A673 (cell line): ENCODE measurements at regions not wholly inside any gene's neighbourhood (a gene's known extent, or its start where the extent isn't known, plus 50 kb on each side); places are given as distances from the start of the nearest gene placed in this dataset.

ENCODE experiments used
- BruUV-seq: library from RNA; stranded (reverse); fragments of 400-500 nt; replicated peaks from 2 replicates; lab custom pipeline; 2021; lab: Mats Ljungman, UMichigan
- CTCF ChIA-PET: fragments of 300-600 bp; sonication (Branson Sonifier 250); formaldehyde crosslinking; loops from one replicate; lab custom pipeline; 2022; ENCODE audit warnings: antibody characterized with exemption; lab: Charles Lee
- POLR2A ChIA-PET: fragments of 300-600 bp; sonication (Branson Sonifier 250); formaldehyde crosslinking; loops from one replicate; lab custom pipeline; 2022; ENCODE audit warnings: antibody characterized with exemption; ENCODE audit not compliant: low non-redundant PET; lab: Charles Lee
- DNase-seq: peaks from one replicate; pipeline ENCODE4 v3.0.0-alpha.2; 2015; ENCODE audit warnings: low spot score
- H3K27ac ChIP-seq: fragments of 200-600 bp; sonication (generic); 2 replicates; pipeline ENCODE4 v1.5.1; 2016; ENCODE audit warnings: mixed run types, low read depth, mild to moderate bottlenecking, mixed read lengths, antibody characterized with exemption, low read length; ENCODE audit not compliant: poor library complexity, severe bottlenecking
- H3K27me3 ChIP-seq: fragments of 200-600 bp; sonication (generic); replicated peaks from 2 replicates; pipeline ENCODE4 v1.6.1; 2017; ENCODE audit warnings: mixed run types, low read depth, mild to moderate bottlenecking, mixed read lengths, antibody characterized with exemption, low read length; ENCODE audit not compliant: insufficient read depth, poor library complexity
- H3K36me3 ChIP-seq: fragments of 200-600 bp; sonication (generic); 2 replicates; pipeline ENCODE4 v1.6.1; 2016; ENCODE audit warnings: mixed run types, mild to moderate bottlenecking, mixed read lengths, antibody characterized with exemption, low read length; ENCODE audit not compliant: insufficient read depth, poor library complexity, severe bottlenecking
- H3K4me1 ChIP-seq: fragments of 200-600 bp; sonication (generic); 2 replicates; pipeline ENCODE4 v1.6.1; 2017; ENCODE audit warnings: mixed run types, mild to moderate bottlenecking, mixed read lengths, antibody characterized with exemption, low read length; ENCODE audit not compliant: insufficient read depth, poor library complexity, severe bottlenecking
- H3K4me3 ChIP-seq: fragments of 200-600 bp; sonication (generic); 2 replicates; pipeline ENCODE4 v1.5.1; 2016; ENCODE audit warnings: low read depth, mixed run types, mild to moderate bottlenecking, mixed read lengths, low read length; ENCODE audit not compliant: poor library complexity, severe bottlenecking
- H3K9me3 ChIP-seq: fragments of 200-600 bp; sonication (generic); 2 replicates; pipeline ENCODE4 v1.6.1; 2016; ENCODE audit warnings: mixed run types, low read depth, mild to moderate bottlenecking, mixed read lengths, antibody characterized with exemption, low read length; ENCODE audit not compliant: poor library complexity, severe bottlenecking
- EZH2 ChIP-seq: fragments of 200-600 bp; sonication (generic); IDR thresholded peaks from 2 replicates; pipeline ENCODE4 v1.6.1; 2017; ENCODE audit warnings: borderline replicate concordance, low read depth, mild to moderate bottlenecking, mixed read lengths, antibody characterized with exemption, low read length; ENCODE audit not compliant: poor library complexity, severe bottlenecking
- intact Hi-C: fragments of 100-400 bp; cut with micrococcal nuclease; formaldehyde crosslinking; loops from one replicate; pipeline ENCODE4 v1.10.0; 2022; ENCODE audit not compliant: unreplicated experiment
- TF ChIP-seq, protein P1 (sequence below): fragments of 300-800, 200-600 bp; sonication (generic); conservative IDR thresholded peaks from 2 replicates; pipeline ENCODE4 v1.5.1; 2017; ENCODE audit warnings: low read depth, mild to moderate bottlenecking, antibody characterized with exemption, low read length, moderate library complexity, mixed read lengths

GRCh38 chr2:790081-790480 lies 112.9 kb upstream of the TMEM18 start:
- no peak overlapping the region for H3K4me3 ChIP-seq
- no peaks in the 10 kb centered on the region for H3K4me1 ChIP-seq
- intact Hi-C loops: no loop called here
- no peak for DNase-seq
- H3K27ac ChIP-seq: no peak overlapping the region
- ChIA-PET CTCF (no interaction called here), POLR2A (no interaction called here)
- H3K36me3 ChIP-seq: no peaks in the 10 kb centered on the region
- H3K9me3 ChIP-seq: no peaks in the 10 kb centered on the region
- H3K27me3 ChIP-seq: no peaks in the 10 kb centered on the region
- no peak for TF ChIP-seq EZH2
- BruUV-seq: no TSS peak

DNA sequence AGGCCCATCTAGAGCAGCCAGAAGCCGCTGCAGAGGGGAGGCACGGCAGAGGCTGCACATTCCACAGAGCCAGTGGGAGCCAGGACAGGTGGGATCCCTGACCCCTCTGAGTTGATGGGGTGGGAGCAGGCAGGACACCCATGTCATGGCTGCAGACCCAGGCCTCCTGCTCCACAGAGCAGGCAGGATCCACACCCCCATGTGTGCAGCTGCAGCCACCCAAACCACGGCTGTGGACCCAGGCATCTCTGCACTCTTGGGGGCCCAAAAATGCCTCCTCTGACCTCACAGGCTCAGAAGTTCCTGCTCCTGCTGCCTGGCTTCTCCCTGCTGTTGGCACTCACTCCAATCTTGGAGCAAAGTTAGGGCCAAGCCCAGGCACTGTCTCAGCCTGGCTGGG lies 112.3 kb upstream of the TMEM18 start:
- no peak for DNase-seq
- no peaks in the 10 kb centered on the region for H3K4me1 ChIP-seq
- TF ChIP-seq, protein P1, sequence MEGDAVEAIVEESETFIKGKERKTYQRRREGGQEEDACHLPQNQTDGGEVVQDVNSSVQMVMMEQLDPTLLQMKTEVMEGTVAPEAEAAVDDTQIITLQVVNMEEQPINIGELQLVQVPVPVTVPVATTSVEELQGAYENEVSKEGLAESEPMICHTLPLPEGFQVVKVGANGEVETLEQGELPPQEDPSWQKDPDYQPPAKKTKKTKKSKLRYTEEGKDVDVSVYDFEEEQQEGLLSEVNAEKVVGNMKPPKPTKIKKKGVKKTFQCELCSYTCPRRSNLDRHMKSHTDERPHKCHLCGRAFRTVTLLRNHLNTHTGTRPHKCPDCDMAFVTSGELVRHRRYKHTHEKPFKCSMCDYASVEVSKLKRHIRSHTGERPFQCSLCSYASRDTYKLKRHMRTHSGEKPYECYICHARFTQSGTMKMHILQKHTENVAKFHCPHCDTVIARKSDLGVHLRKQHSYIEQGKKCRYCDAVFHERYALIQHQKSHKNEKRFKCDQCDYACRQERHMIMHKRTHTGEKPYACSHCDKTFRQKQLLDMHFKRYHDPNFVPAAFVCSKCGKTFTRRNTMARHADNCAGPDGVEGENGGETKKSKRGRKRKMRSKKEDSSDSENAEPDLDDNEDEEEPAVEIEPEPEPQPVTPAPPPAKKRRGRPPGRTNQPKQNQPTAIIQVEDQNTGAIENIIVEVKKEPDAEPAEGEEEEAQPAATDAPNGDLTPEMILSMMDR: no peak
- TF ChIP-seq EZH2: no peak
- POLR2A ChIA-PET: no interaction called here
- no peak overlapping the region for H3K4me3 ChIP-seq
- H3K27ac ChIP-seq: no peak overlapping the region
- no TSS peak for BruUV-seq
- no peaks in the 10 kb centered on the region for H3K27me3 ChIP-seq
- intact Hi-C loops: no loop called here
- H3K9me3 ChIP-seq: no peaks in the 10 kb centered on the region
- CTCF ChIA-PET: no interaction called here
- no peaks in the 10 kb centered on the region for H3K36me3 ChIP-seq

- H3K36me3 ChIP-seq: no peaks in the 10 kb centered on the region
- H3K27ac ChIP-seq: no peak overlapping the region
- H3K4me1 ChIP-seq: no peaks in the 10 kb centered on the region
- no peaks in the 10 kb centered on the region for H3K27me3 ChIP-seq
- no peak for DNase-seq
- TF ChIP-seq EZH2: no peak
- TF ChIP-seq, protein P1: no peak
- CTCF ChIA-PET: no interaction called here
- no peaks in the 10 kb centered on the region for H3K9me3 ChIP-seq
- POLR2A ChIA-PET: no interaction called here
- no TSS peak for BruUV-seq
- no peak overlapping the region for H3K4me3 ChIP-seq
- intact Hi-C loops: no loop called here
These were observed 111.2 kb upstream of the TMEM18 start for GRCh38 chr2:788227-789032.

- Histone ChIP-seq H3K9me3 (no peaks in the 10 kb centered on the region), H3K4me3 (no peak overlapping the region), H3K4me1 (no peaks in the 10 kb centered on the region), H3K36me3 (no peaks in the 10 kb centered on the region), H3K27ac (no peak overlapping the region), H3K27me3 (no peaks in the 10 kb centered on the region)
- CTCF ChIA-PET: no interaction called here
- intact Hi-C loops: no loop called here
- POLR2A ChIA-PET: no interaction called here
- no peak for DNase-seq
- no TSS peak for BruUV-seq
- TF ChIP-seq, protein P1: no peak
- no peak for TF ChIP-seq EZH2
These were observed 107.5 kb upstream of the TMEM18 start for GRCh38 chr2:784753-785152.
